ENCODE measurements at regions not wholly inside any gene's neighbourhood (a gene's known extent, or its start where the extent isn't known, plus 50 kb on each side); places are given as distances from the start of the nearest gene placed in this dataset.

DNA sequence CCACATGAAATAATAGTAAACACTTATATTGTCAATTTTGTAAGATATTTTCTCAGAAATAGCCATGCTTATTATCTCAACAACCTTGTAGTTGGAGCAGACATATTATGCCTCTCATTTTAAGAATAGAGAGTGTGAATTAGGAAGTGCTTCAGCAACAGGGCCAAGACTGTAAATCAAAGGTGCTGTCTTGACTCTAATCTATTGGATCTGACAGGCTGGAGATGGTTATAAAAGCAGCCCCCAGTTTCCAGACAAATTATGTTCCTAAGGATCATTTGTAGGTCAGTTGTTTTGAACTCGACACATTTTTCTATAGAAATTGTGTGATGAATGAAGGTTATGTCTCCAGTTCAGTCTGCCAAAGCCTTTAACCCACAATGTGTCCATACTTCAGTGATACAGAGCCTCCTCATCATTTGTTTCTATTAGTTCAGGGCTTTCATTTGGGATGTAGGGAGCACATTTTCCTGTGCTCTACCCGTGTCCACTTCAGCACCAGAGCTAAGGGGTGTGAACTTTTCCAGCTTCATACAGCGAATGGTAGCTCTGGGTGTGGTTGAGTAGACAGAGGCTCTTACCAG, 284.8 kb upstream of the FBXO33 start:
- DNase-seq (ENCODE audit: low read depth) = no peak
- TF ChIP-seq, protein P1, sequence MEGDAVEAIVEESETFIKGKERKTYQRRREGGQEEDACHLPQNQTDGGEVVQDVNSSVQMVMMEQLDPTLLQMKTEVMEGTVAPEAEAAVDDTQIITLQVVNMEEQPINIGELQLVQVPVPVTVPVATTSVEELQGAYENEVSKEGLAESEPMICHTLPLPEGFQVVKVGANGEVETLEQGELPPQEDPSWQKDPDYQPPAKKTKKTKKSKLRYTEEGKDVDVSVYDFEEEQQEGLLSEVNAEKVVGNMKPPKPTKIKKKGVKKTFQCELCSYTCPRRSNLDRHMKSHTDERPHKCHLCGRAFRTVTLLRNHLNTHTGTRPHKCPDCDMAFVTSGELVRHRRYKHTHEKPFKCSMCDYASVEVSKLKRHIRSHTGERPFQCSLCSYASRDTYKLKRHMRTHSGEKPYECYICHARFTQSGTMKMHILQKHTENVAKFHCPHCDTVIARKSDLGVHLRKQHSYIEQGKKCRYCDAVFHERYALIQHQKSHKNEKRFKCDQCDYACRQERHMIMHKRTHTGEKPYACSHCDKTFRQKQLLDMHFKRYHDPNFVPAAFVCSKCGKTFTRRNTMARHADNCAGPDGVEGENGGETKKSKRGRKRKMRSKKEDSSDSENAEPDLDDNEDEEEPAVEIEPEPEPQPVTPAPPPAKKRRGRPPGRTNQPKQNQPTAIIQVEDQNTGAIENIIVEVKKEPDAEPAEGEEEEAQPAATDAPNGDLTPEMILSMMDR (conservative IDR thresholded peaks at IDR 0.05; ENCODE audit: low read depth, low read length) = no peak
- H3K4me3 ChIP-seq (ENCODE audit: low read depth, low read length) = no peak overlapping the region

DNA sequence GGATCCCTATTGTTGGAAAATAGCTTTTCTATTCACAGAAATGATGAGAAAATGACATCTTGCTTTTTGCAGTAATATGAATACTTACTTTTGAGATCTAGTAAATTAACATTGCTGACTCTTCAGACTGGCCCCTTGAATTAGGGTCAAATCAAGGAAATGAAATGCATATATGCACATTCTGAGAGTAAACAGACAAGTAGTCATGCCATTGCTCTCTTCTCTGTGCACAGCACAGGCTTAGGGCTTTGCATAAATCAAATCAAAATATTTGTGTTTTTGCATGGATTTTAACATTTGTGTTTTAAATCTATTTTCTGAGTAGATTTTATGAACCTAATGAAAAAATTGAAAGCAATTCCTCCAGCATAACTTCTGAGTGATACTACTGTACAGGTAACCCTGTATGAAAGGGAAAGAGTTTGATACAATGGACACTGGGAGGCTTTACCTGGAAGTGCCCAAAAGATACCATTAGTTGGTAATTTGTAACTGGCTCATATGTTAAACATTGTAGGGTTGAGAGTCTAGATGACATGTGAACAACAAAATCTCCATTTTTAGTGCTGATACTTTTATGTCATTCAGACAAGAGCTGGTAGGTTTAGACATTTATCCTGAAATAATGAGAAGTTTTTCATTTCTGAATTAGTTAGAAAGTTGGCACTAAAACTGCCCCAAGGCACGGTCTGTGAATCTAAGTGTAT, 280.2 kb upstream of the FBXO33 start:
- no peak for DNase-seq (ENCODE audit: low read depth)

DNA sequence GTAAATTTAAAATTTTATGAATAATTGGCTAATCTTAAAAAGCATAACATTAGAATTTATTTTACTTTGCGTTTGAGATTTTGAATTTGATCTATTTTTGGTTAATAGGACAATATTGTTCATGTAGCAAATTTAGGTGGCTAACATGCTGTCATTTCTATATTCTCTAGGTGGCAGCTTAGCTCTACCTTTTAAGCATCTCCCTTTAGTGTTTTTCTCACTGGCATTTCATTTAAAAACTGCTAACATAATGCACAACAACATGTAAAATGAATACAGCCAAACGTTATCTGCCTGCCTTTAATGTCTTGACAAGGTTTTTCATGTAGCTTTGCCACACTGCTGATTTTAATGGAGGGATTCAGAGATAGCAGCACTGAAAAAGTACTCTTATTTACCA, 272.4 kb upstream of the FBXO33 start:
- TF ChIP-seq, protein P1 (conservative IDR thresholded peaks at IDR 0.05; ENCODE audit: low read depth, low read length) = no peak
- no peak overlapping the region for H3K4me3 ChIP-seq (ENCODE audit: low read depth, low read length)
- no peak for DNase-seq (ENCODE audit: low read depth)

More for the DNA sequence above, 280.2 kb upstream of the FBXO33 start:
- TF ChIP-seq, protein P1 (conservative IDR thresholded peaks at IDR 0.05; ENCODE audit: low read depth, low read length) = no peak
- H3K4me3 ChIP-seq (ENCODE audit: low read depth, low read length) = no peak overlapping the region

DNA sequence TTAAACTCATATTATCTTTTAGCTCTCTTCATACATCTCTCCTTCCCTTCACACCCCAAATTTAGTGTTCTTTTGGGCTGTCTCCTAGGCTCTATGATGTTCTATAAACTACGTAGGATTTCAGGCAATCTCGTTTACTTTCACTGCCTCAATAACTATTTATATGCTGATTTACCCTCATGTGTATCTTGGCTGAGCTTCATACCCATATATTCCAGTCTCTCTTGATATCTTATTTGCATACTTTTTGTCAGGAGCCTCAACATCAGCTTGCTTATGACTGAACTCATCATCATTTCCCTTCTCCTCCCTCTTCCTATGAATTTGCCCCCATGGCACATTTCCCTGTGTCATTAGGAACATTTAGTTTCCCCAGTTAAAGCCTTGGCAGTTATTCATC, 262.1 kb upstream of the FBXO33 start:
- H3K4me3 ChIP-seq (ENCODE audit: low read depth, low read length) = no peak overlapping the region
- DNase-seq (ENCODE audit: low read depth) = no peak
- TF ChIP-seq, protein P1 (conservative IDR thresholded peaks at IDR 0.05; ENCODE audit: low read depth, low read length) = no peak

DNA sequence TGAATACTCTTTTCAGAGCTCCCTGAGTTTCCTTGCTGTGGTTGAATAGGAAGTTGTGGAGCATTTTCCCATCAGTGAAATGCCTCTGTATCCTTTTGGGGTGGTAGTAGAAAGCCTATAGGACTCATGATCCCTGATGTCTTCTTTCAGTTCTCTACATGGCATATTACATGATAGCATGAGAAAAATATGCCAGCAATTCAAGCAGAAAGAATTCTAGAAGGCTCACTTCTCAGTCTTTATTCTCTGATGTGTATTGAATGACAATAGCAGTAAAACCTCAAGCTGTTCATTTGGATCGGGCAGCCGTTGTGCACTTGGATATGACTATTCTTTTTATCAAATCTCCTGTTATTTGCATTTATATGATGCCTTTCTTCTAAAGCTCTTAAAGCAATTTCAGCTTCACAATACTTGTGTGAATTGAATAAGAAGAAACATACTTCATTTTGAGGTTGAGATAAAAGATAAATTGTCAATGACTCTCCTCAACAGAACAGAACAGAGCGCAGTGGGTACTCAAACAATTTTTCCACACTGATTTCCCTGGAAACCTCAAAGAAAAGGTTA, 251.5 kb upstream of the FBXO33 start:
- TF ChIP-seq, protein P1 (conservative IDR thresholded peaks at IDR 0.05; ENCODE audit: low read depth, low read length) = no peak
- DNase-seq (ENCODE audit: low read depth) = peak; percentile 13
- no peak overlapping the region for H3K4me3 ChIP-seq (ENCODE audit: low read depth, low read length)

DNA sequence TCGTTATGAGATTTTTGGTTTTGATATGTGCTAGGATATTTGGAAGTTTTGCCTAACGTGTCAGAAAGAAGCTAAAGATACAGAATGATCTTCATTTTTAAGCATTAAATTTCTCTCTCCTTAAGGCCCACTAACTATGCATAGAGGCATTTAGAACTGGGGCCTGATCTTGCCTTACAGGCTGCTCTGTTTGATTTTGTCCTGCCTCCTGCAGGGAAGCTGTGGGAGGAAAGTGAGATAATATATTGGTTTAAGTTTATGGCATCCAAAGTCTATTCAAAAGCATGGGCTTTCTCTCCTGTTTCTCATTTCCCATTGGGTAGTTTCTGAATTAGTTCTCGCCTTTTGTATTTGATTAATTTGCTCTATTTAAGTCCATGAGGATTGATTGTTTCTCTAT, 250.3 kb upstream of the FBXO33 start:
- TF ChIP-seq, protein P1 (conservative IDR thresholded peaks at IDR 0.05; ENCODE audit: low read depth, low read length) = no peak
- no peak overlapping the region for H3K4me3 ChIP-seq (ENCODE audit: low read depth, low read length)
- DNase-seq (ENCODE audit: low read depth) = peak; percentile 19
